T-cell (primary cell): ENCODE measurements at regions not wholly inside any gene's neighbourhood (a gene's known extent, or its start where the extent isn't known, plus 50 kb on each side); places are given as distances from the start of the nearest gene placed in this dataset.

Experiments used
- ATAC-seq, 4 experiments: fragments of 200-7000 bp in 3 of 4; fragments of 150-1000 bp in 1 of 4; cut with Tn5 transposase; replicated peaks in 1 of 4; 1 replicate in 3 of 4; 2 replicates in 1 of 4; pipeline ENCODE4 v1.10.0; 2021; ENCODE audit warnings: moderate library complexity in 3 of 4, mild to moderate bottlenecking in 2 of 4, moderate number of reproducible peaks in 1 of 4
- CTCF ChIA-PET, 2 donors: fragments of 300-600 bp; sonication (Branson Sonifier 250); formaldehyde crosslinking; loops; one replicate each; lab custom pipeline; 2022; ENCODE audit warnings: antibody characterized with exemption in 2 of 2; lab: Charles Lee
- POLR2A ChIA-PET, 2 donors: fragments of 300-600 bp; sonication (Branson Sonifier 250); formaldehyde crosslinking; loops; one replicate each; lab custom pipeline; 2022; ENCODE audit warnings: antibody characterized with exemption in 2 of 2; lab: Charles Lee
- DNase-seq, 35 experiments: peaks; one replicate each; pipeline versions ENCODE4 v3.0.0 to v3.0.0-alpha.2; 2013 to 2023
- H3K27ac ChIP-seq: one replicate; pipeline ENCODE4 v1.5.1; 2013; ENCODE audit warnings: low read length
- H3K27me3 ChIP-seq, 2 experiments: replicated peaks in 1 of 2; 1 replicate in 1 of 2; 2 replicates in 1 of 2; pipeline versions ENCODE4 v1.6.1 to v1.7.0; 2013; ENCODE audit warnings: low read length in 1 of 2, mixed read lengths in 1 of 2; ENCODE audit not compliant: control insufficient read depth in 2 of 2, insufficient read depth in 2 of 2; ENCODE audit errors: extremely low read depth in 1 of 2
- H3K36me3 ChIP-seq, 2 donors: 1 replicate in 1 of 2; 2 replicates in 1 of 2; pipeline versions ENCODE4 v1.6.1 to v1.7.0; 2013; ENCODE audit warnings: low read length in 1 of 2; ENCODE audit not compliant: control insufficient read depth in 2 of 2, insufficient read depth in 1 of 2; ENCODE audit errors: extremely low read depth in 1 of 2
- H3K4me1 ChIP-seq, 2 experiments: 1 replicate in 1 of 2; 2 replicates in 1 of 2; pipeline versions ENCODE4 v1.6.1 to v1.7.0; 2013; ENCODE audit warnings: low read length in 2 of 2, mixed read lengths in 1 of 2; ENCODE audit not compliant: insufficient read depth in 2 of 2, control insufficient read depth in 1 of 2; ENCODE audit errors: extremely low read depth in 1 of 2
- H3K4me3 ChIP-seq, 2 donors: 1 replicate in 1 of 2; 2 replicates in 1 of 2; pipeline versions ENCODE4 v1.5.1 to v1.7.0; 2013; ENCODE audit warnings: mild to moderate bottlenecking in 2 of 2, low read length in 1 of 2, moderate library complexity in 1 of 2; ENCODE audit not compliant: control insufficient read depth in 1 of 2; ENCODE audit errors: extremely low read depth in 1 of 2
- H3K9me3 ChIP-seq: 2 replicates; pipeline ENCODE4 v1.7.0; 2013
- H3K27ac Mint-ChIP-seq, 2 donors: one replicate each; pipeline ENCODE4 v1.8.0; 2020 to 2021; ENCODE audit warnings: mild to moderate bottlenecking in 2 of 2, mixed read lengths in 2 of 2
- H3K27me3 Mint-ChIP-seq, 2 donors: one replicate each; pipeline ENCODE4 v1.8.0; 2021 to 2022; ENCODE audit warnings: mixed read lengths in 2 of 2
- H3K36me3 Mint-ChIP-seq: one replicate; pipeline ENCODE4 v1.8.0; 2021; ENCODE audit warnings: mixed read lengths
- H3K4me1 Mint-ChIP-seq, 3 donors: one replicate each; pipeline ENCODE4 v1.8.0; 2020 to 2022; ENCODE audit warnings: mixed read lengths in 3 of 3, mild to moderate bottlenecking in 1 of 3
- H3K4me3 Mint-ChIP-seq, 3 donors: one replicate each; pipeline ENCODE4 v1.8.0; 2020 to 2022; ENCODE audit warnings: mild to moderate bottlenecking in 3 of 3, mixed read lengths in 3 of 3, moderate library complexity in 3 of 3
- H3K9me3 Mint-ChIP-seq, 3 donors: one replicate each; pipeline ENCODE4 v1.8.0; 2020 to 2022; ENCODE audit warnings: mixed read lengths in 3 of 3
- WGBS: methylation state at CpG from one replicate; pipeline ENCODE4 v1.1.5; 2013; ENCODE audit warnings: missing lambda C conversion rate; ENCODE audit not compliant: insufficient coverage; 5-methylcytosine and 5-hydroxymethylcytosine counted together

- ChIA-PET POLR2A (no interaction called here), CTCF (interaction anchor here (0.5 to 1.4 kb wide), 2 partner anchors 23 to 170 kb away, joined by 3 to 5 read pairs; no protein-coding TSS in a partner anchor)
- peaks cover 0 to 2% of the 10 kb centered on the region in 2 donors for H3K27me3 Mint-ChIP-seq
- no peak overlapping the region for H3K4me3 ChIP-seq
- WGBS, result 50% methylated on average over 3 of the region's 4 CpGs
- H3K36me3 ChIP-seq, result no peaks in the 10 kb centered on the region
- no peaks in the 10 kb centered on the region for H3K27me3 ChIP-seq
- H3K4me1 Mint-ChIP-seq, result peaks cover 69 to 73% (median 72%) of the 10 kb centered on the region in 3 donors
- H3K27ac ChIP-seq, result peak overlapping the region; percentile 52
- no peaks in the 10 kb centered on the region for H3K9me3 Mint-ChIP-seq
- peak overlapping the region in 1 of 3 donors; percentile 60 for H3K4me3 Mint-ChIP-seq
- peaks cover 33 to 59% of the 10 kb centered on the region in 2 experiments for H3K4me1 ChIP-seq
- peak overlapping the region; percentile 74 to 76 for H3K27ac Mint-ChIP-seq
- DNase-seq (peak in 27 of 35 experiments; percentile 15 to 61 (median 33)), ATAC-seq (peak; percentile 50 to 87 (median 80))
- no peaks in the 10 kb centered on the region for H3K36me3 Mint-ChIP-seq
- H3K9me3 ChIP-seq, result no peaks in the 10 kb centered on the region
Measured at GRCh38 chr1:114330451-114330983, 176.8 kb upstream of the SYT6 start.

DNA sequence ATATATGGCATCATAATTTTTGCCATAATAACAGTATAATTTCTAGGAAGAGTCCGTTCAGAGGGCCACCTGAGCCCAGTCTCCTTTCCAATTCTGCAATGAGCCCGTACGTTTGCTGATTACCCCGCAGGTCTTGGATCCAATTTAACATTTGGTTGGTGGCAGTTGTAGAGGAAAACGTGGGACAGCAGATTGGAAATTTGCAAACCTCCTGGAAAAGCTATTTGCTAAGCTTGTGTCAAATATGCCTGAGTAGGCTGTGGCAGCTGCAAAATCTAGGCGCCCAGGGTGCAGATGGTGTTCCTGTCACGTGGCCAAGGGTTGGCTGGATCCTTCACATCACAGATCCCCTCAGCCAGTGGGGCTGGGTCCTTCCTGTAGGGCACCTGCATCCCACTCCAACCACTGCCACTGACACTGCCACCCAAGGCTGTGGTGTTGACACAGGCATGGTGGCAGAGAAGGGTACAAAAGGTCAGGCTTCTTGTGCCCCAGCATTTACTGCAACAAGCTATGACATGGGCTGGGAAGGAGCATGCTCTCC lies 174.8 kb upstream of the SYT6 start:
- Histone ChIP-seq H3K4me3 (no peak overlapping the region), H3K36me3 (no peaks in the 10 kb centered on the region), H3K27ac (no peak overlapping the region), H3K27me3 (no peaks in the 10 kb centered on the region), H3K9me3 (no peaks in the 10 kb centered on the region), H3K4me1 (peaks cover 17 to 51% of the 10 kb centered on the region in 2 experiments)
- DNase-seq, result no peak
- no peak for ATAC-seq
- Mint-ChIP-seq H3K27ac (peak overlapping the region in 1 of 2 donors; percentile 17), H3K4me1 (peaks cover 49 to 66% (median 56%) of the 10 kb centered on the region in 3 donors), H3K36me3 (no peaks in the 10 kb centered on the region), H3K27me3 (peaks cover 0 to 2% of the 10 kb centered on the region in 2 donors), H3K9me3 (no peaks in the 10 kb centered on the region), H3K4me3 (no peak overlapping the region)
- CTCF ChIA-PET, result interaction anchor here in 1 of 2 donors (0.6 kb wide), 1 partner anchor 1213 kb away, joined by 5 read pairs; no protein-coding TSS in a partner anchor
- POLR2A ChIA-PET, result no interaction called here
- WGBS, result 77% methylated on average over 4 of the region's 7 CpGs

- Mint-ChIP-seq H3K4me3 (no peak overlapping the region), H3K36me3 (no peaks in the 10 kb centered on the region), H3K4me1 (peaks cover 19 to 42% (median 26%) of the 10 kb centered on the region in 3 donors), H3K27me3 (no peaks in the 10 kb centered on the region), H3K27ac (no peak overlapping the region), H3K9me3 (no peaks in the 10 kb centered on the region)
- WGBS, result 90% methylated on average over 3 of the region's 5 CpGs
- no peak for DNase-seq
- Histone ChIP-seq H3K4me3 (no peak overlapping the region), H3K9me3 (no peaks in the 10 kb centered on the region), H3K27me3 (no peaks in the 10 kb centered on the region), H3K36me3 (no peaks in the 10 kb centered on the region), H3K27ac (no peak overlapping the region), H3K4me1 (peaks cover 0 to 21% of the 10 kb centered on the region in 2 experiments)
- ATAC-seq, result no peak
- POLR2A ChIA-PET, result interaction anchor here in 1 of 2 donors (0.6 kb wide), 1 partner anchor 583 kb away, joined by 3 read pairs; no protein-coding TSS in a partner anchor
- CTCF ChIA-PET, result no interaction called here
Measured at GRCh38 chr1:114324662-114324965, 170.9 kb upstream of the SYT6 start.

DNA sequence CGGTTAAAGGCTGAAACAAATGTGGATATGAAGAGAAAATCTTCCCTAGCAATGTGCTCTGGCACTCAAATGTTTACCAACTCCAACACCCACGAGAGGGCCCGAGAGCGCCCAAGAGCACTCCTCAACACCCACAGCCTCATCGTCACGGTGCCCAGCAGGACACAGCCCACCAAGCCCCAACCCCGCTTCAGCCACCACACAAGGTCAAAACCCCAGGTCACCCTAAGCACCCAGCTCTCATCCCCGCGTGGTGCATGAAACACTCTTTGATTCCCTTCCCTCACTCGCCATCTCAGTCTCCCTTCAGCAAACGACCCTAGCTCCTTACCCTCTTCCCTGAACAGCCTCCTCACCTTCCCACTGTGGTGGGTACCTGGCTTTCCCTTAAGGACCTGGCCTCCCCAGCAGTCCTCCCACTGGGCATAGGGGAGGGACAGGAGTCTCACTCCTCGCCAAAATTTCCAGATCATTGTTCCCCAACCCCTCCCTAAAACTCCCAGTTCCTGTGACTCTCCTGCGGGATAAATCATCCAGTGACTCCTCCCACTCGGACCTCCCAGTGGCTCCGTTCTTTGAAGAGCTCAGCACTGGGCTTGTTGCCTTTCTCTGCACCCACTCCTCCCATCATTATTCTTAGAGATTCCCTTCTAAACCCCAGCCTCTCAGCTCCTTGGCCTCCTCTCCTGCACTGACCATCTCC lies 170.4 kb upstream of the SYT6 start:
- Histone ChIP-seq H3K4me3 (no peak overlapping the region), H3K36me3 (no peaks in the 10 kb centered on the region), H3K4me1 (peaks cover 0 to 16% of the 10 kb centered on the region in 2 experiments), H3K27me3 (no peaks in the 10 kb centered on the region), H3K9me3 (no peaks in the 10 kb centered on the region), H3K27ac (no peak overlapping the region)
- POLR2A ChIA-PET, result interaction anchor here in 1 of 2 donors (0.6 kb wide), 1 partner anchor 583 kb away, joined by 3 read pairs; no protein-coding TSS in a partner anchor
- 92% methylated on average over 14 of the region's 15 CpGs for WGBS
- no peak overlapping the region for H3K4me3 Mint-ChIP-seq
- peaks cover 14 to 37% (median 21%) of the 10 kb centered on the region in 3 donors for H3K4me1 Mint-ChIP-seq
- no peak for ATAC-seq
- CTCF ChIA-PET, result no interaction called here
- DNase-seq, result no peak
- H3K27me3 Mint-ChIP-seq, result no peaks in the 10 kb centered on the region
- no peaks in the 10 kb centered on the region for H3K9me3 Mint-ChIP-seq
- peak overlapping the region in 1 of 2 donors; percentile 44 for H3K27ac Mint-ChIP-seq
- no peaks in the 10 kb centered on the region for H3K36me3 Mint-ChIP-seq

DNA sequence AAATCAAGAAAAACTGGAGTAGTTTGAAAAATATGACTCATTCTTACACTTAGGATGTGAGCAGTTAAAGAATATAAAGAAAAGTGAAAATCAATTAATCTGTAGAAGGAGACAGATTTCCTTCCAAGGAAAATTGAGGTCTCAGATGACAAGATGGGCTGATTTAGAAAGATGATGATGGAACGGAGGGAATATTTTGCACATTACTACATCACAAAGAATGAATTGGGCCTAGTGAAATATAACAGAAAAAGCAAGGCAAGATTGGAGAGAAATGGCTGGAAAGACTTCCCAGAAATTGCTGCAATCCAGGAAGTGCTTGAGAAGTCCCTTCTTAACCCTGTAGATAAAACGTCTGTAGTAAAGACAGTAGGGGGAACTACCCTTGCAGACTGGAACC lies 169.1 kb upstream of the SYT6 start:
- Histone ChIP-seq H3K4me1 (peaks cover 0 to 8% of the 10 kb centered on the region in 2 experiments), H3K27ac (no peak overlapping the region), H3K27me3 (no peaks in the 10 kb centered on the region), H3K36me3 (no peaks in the 10 kb centered on the region), H3K4me3 (no peak overlapping the region), H3K9me3 (no peaks in the 10 kb centered on the region)
- Mint-ChIP-seq H3K27me3 (no peaks in the 10 kb centered on the region), H3K36me3 (no peaks in the 10 kb centered on the region), H3K27ac (no peak overlapping the region), H3K4me1 (peaks cover 6 to 28% (median 12%) of the 10 kb centered on the region in 3 donors), H3K9me3 (no peaks in the 10 kb centered on the region), H3K4me3 (no peak overlapping the region)
- ATAC-seq, result no peak
- DNase-seq, result no peak
- ChIA-PET CTCF (no interaction called here), POLR2A (no interaction called here)
- 88% methylated on average over 1 of the region's 2 CpGs for WGBS

DNA sequence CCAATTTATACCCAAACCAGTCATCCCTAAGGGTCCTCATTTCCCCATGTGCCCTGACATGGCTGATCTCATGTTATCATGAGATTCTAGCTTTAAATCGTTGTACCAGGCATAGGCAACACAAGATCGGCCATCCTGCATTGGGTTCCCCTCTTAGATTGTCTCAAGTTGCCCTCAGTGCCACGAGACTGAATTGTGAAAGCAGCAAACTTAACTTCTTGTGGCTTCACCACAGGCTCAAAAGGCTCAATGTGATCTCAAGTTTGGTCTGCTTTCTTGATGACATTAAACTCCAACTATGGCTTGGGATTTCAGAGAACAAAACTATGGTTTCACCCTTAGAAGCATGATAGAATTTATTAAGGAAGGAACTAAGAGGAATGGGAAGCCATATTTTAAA lies 168.5 kb upstream of the SYT6 start:
- Histone ChIP-seq H3K27ac (no peak overlapping the region), H3K4me1 (peaks cover 0 to 8% of the 10 kb centered on the region in 2 experiments), H3K36me3 (no peaks in the 10 kb centered on the region), H3K9me3 (no peaks in the 10 kb centered on the region), H3K4me3 (no peak overlapping the region), H3K27me3 (no peaks in the 10 kb centered on the region)
- ChIA-PET CTCF (no interaction called here), POLR2A (no interaction called here)
- Mint-ChIP-seq H3K27me3 (no peaks in the 10 kb centered on the region), H3K27ac (no peak overlapping the region), H3K36me3 (no peaks in the 10 kb centered on the region), H3K9me3 (no peaks in the 10 kb centered on the region), H3K4me3 (no peak overlapping the region), H3K4me1 (peaks cover 5 to 25% (median 9%) of the 10 kb centered on the region in 3 donors)
- 74% methylated on average over 3 of the region's 3 CpGs for WGBS
- no peak for DNase-seq
- no peak for ATAC-seq
